HepG2 (cell line): ENCODE measurements at regions not wholly inside any gene's neighbourhood (a gene's known extent, or its start where the extent isn't known, plus 50 kb on each side); places are given as distances from the start of the nearest gene placed in this dataset.

Experiments used
- AGO1 ChIP-seq: fragments of 200-400 bp; formaldehyde crosslinking; IDR thresholded peaks from 2 replicates; pipeline ENCODE4 v1.6.1; 2017; ENCODE audit warnings: mild to moderate bottlenecking, low read depth, low read length, moderate library complexity; ENCODE audit not compliant: poor library complexity, severe bottlenecking
- ERF ChIP-seq: IDR thresholded peaks from 2 replicates; pipeline ENCODE4 v1.6.1; 2018; ENCODE audit warnings: missing biosample characterization, missing genetic modification reagents
- HDAC2 ChIP-seq: sonication (generic); formaldehyde crosslinking; IDR thresholded peaks from 2 replicates; pipeline ENCODE4 v1.4.0; 2020; ENCODE audit warnings: missing genetic modification reagents
- NCOR1 ChIP-seq: fragments of 200-600 bp; sonication (generic); IDR thresholded peaks from 2 replicates; pipeline ENCODE4 v1.7.0; 2017; ENCODE audit warnings: antibody characterized with exemption, low read length, borderline replicate concordance
- SNAPC2 ChIP-seq: sonication (generic); formaldehyde crosslinking; IDR thresholded peaks from 2 replicates; pipeline ENCODE4 v1.8.1; 2022; ENCODE audit warnings: mild to moderate bottlenecking, missing genetic modification reagents
- SP2 ChIP-seq: sonication (generic); formaldehyde crosslinking; IDR thresholded peaks from 2 replicates; pipeline ENCODE4 v1.5.1; 2020; ENCODE audit warnings: mild to moderate bottlenecking, missing genetic modification reagents
- SSRP1 ChIP-seq: IDR thresholded peaks from 2 replicates; pipeline ENCODE4 v1.6.1; 2016; ENCODE audit warnings: control low read depth
- ZBTB10 ChIP-seq: sonication (generic); formaldehyde crosslinking; IDR thresholded peaks from 2 replicates; pipeline ENCODE4 v1.4.0; 2020; ENCODE audit warnings: missing genetic modification reagents, borderline replicate concordance
- ZEB1 ChIP-seq: IDR thresholded peaks from 2 replicates; pipeline ENCODE4 v1.6.1; 2012; ENCODE audit warnings: mild to moderate bottlenecking, low read depth, inconsistent platforms; ENCODE audit not compliant: insufficient replicate concordance
- TF ChIP-seq, protein P1 (sequence below): sonication (generic); formaldehyde crosslinking; IDR thresholded peaks from 2 replicates; pipeline ENCODE4 v1.5.1; 2020; ENCODE audit warnings: mild to moderate bottlenecking, missing genetic modification reagents, borderline replicate concordance
- TF ChIP-seq, protein P2 (sequence below): sonication (generic); formaldehyde crosslinking; IDR thresholded peaks from 2 replicates; pipeline ENCODE4 v1.4.0; 2020; ENCODE audit warnings: mild to moderate bottlenecking, missing genetic modification reagents

GRCh38 chr5:67268231-67269021 lies 71.8 kb upstream of the CD180 start (continued):
- TF ChIP-seq SP2 (CRISPR knock-in tag) (no peak), NCOR1 (peak; percentile 27; the same call in 1 of the 2 replicates), SNAPC2 (CRISPR knock-in tag) (no peak), ZBTB10 (CRISPR knock-in tag) (no peak), ZEB1 (no peak), HDAC2 (CRISPR knock-in tag) (peak; percentile 34; the same call in 1 of the 2 replicates), ERF (CRISPR knock-in tag) (no peak), AGO1 (no peak), SSRP1 (CRISPR knock-in tag) (no peak)
- TF ChIP-seq, protein P1, sequence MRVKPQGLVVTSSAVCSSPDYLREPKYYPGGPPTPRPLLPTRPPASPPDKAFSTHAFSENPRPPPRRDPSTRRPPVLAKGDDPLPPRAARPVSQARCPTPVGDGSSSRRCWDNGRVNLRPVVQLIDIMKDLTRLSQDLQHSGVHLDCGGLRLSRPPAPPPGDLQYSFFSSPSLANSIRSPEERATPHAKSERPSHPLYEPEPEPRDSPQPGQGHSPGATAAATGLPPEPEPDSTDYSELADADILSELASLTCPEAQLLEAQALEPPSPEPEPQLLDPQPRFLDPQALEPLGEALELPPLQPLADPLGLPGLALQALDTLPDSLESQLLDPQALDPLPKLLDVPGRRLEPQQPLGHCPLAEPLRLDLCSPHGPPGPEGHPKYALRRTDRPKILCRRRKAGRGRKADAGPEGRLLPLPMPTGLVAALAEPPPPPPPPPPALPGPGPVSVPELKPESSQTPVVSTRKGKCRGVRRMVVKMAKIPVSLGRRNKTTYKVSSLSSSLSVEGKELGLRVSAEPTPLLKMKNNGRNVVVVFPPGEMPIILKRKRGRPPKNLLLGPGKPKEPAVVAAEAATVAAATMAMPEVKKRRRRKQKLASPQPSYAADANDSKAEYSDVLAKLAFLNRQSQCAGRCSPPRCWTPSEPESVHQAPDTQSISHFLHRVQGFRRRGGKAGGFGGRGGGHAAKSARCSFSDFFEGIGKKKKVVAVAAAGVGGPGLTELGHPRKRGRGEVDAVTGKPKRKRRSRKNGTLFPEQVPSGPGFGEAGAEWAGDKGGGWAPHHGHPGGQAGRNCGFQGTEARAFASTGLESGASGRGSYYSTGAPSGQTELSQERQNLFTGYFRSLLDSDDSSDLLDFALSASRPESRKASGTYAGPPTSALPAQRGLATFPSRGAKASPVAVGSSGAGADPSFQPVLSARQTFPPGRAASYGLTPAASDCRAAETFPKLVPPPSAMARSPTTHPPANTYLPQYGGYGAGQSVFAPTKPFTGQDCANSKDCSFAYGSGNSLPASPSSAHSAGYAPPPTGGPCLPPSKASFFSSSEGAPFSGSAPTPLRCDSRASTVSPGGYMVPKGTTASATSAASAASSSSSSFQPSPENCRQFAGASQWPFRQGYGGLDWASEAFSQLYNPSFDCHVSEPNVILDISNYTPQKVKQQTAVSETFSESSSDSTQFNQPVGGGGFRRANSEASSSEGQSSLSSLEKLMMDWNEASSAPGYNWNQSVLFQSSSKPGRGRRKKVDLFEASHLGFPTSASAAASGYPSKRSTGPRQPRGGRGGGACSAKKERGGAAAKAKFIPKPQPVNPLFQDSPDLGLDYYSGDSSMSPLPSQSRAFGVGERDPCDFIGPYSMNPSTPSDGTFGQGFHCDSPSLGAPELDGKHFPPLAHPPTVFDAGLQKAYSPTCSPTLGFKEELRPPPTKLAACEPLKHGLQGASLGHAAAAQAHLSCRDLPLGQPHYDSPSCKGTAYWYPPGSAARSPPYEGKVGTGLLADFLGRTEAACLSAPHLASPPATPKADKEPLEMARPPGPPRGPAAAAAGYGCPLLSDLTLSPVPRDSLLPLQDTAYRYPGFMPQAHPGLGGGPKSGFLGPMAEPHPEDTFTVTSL (CRISPR knock-in tag): 0 out of 2 replicates have a peak, but pooled peaks have one; percentile 21
- TF ChIP-seq, protein P2, sequence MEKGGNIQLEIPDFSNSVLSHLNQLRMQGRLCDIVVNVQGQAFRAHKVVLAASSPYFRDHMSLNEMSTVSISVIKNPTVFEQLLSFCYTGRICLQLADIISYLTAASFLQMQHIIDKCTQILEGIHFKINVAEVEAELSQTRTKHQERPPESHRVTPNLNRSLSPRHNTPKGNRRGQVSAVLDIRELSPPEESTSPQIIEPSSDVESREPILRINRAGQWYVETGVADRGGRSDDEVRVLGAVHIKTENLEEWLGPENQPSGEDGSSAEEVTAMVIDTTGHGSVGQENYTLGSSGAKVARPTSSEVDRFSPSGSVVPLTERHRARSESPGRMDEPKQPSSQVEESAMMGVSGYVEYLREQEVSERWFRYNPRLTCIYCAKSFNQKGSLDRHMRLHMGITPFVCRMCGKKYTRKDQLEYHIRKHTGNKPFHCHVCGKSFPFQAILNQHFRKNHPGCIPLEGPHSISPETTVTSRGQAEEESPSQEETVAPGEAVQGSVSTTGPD (CRISPR knock-in tag): no peak
- TF ChIP-seq, all 625 proteins: peak for 42
